ENCODE measurements at regions not wholly inside any gene's neighbourhood (a gene's known extent, or its start where the extent isn't known, plus 50 kb on each side); places are given as distances from the start of the nearest gene placed in this dataset.
A peak's percentile ranks its signal among the peaks of the same experiment; 100 is the strongest.

DNA sequence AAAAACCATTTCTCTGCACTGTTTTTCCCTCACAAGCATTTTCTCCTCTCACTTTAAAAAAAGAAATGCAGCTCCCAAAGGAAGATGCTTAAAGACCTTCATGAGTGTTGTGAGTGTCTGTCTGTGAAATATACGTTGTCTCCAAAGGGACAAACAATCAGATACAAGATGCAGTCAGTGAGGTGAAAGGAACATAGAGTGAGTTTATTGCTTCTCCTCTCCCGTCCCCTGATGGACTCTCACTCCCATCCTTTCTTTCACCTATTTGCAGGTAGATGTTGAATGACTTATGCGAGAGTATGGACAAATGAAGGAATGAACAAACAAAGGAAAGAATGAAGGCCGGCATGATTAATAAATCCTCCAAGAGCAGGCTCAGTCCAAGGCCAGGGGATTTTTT is 561.2 kb upstream of the DIPK2B start:
- H3K9me3 ChIP-seq (ENCODE audit: control insufficient read depth, insufficient read depth, low read depth, low read length), result no peaks in the 10 kb centered on the region
- no peak overlapping the region for H3K27ac ChIP-seq (ENCODE audit: low read length)
- ATAC-seq (no peak), DNase-seq (ENCODE audit: low read depth, low spot score) (no peak)
- in situ Hi-C loops (cut with HindIII; ENCODE audit: low pct_unique_long_range_greater_than_20kb, low sequenced_read_pairs) (no loop called here), intact Hi-C loops (cut with micrococcal nuclease; ENCODE audit: unreplicated experiment) (no loop called here)
- H3K4me3 ChIP-seq (ENCODE audit: low read depth in 2 of 2, low read length in 2 of 2), result no peak overlapping the region
- BruUV-seq (replicated peaks), result no TSS peak
- peaks cover 6% of the 10 kb centered on the region; the same call in 1 of the 2 replicates for H3K36me3 ChIP-seq (ENCODE audit: control insufficient read depth, insufficient read depth, low read length)
- no peak for TF ChIP-seq TCF7L2 (IDR thresholded peaks at IDR 0.05; ENCODE audit: low read depth, low read length)
- TF ChIP-seq, protein P1, sequence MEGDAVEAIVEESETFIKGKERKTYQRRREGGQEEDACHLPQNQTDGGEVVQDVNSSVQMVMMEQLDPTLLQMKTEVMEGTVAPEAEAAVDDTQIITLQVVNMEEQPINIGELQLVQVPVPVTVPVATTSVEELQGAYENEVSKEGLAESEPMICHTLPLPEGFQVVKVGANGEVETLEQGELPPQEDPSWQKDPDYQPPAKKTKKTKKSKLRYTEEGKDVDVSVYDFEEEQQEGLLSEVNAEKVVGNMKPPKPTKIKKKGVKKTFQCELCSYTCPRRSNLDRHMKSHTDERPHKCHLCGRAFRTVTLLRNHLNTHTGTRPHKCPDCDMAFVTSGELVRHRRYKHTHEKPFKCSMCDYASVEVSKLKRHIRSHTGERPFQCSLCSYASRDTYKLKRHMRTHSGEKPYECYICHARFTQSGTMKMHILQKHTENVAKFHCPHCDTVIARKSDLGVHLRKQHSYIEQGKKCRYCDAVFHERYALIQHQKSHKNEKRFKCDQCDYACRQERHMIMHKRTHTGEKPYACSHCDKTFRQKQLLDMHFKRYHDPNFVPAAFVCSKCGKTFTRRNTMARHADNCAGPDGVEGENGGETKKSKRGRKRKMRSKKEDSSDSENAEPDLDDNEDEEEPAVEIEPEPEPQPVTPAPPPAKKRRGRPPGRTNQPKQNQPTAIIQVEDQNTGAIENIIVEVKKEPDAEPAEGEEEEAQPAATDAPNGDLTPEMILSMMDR (IDR thresholded peaks at IDR 0.05), result no peak
- TF ChIP-seq SIN3A (IDR thresholded peaks at IDR 0.05; ENCODE audit: borderline replicate concordance, insufficient read depth, low read depth, low read length), result no peak
- TF ChIP-seq, protein P2, sequence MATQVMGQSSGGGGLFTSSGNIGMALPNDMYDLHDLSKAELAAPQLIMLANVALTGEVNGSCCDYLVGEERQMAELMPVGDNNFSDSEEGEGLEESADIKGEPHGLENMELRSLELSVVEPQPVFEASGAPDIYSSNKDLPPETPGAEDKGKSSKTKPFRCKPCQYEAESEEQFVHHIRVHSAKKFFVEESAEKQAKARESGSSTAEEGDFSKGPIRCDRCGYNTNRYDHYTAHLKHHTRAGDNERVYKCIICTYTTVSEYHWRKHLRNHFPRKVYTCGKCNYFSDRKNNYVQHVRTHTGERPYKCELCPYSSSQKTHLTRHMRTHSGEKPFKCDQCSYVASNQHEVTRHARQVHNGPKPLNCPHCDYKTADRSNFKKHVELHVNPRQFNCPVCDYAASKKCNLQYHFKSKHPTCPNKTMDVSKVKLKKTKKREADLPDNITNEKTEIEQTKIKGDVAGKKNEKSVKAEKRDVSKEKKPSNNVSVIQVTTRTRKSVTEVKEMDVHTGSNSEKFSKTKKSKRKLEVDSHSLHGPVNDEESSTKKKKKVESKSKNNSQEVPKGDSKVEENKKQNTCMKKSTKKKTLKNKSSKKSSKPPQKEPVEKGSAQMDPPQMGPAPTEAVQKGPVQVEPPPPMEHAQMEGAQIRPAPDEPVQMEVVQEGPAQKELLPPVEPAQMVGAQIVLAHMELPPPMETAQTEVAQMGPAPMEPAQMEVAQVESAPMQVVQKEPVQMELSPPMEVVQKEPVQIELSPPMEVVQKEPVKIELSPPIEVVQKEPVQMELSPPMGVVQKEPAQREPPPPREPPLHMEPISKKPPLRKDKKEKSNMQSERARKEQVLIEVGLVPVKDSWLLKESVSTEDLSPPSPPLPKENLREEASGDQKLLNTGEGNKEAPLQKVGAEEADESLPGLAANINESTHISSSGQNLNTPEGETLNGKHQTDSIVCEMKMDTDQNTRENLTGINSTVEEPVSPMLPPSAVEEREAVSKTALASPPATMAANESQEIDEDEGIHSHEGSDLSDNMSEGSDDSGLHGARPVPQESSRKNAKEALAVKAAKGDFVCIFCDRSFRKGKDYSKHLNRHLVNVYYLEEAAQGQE (IDR thresholded peaks at IDR 0.05; ENCODE audit: insufficient read depth in 1 of 2, low read depth in 2 of 2, low read length in 1 of 2), result no peak
- no peak for TF ChIP-seq POLR2AphosphoS5 (IDR thresholded peaks at IDR 0.05; ENCODE audit: low read depth, low read length)
- H3K27me3 ChIP-seq (ENCODE audit: control insufficient read depth, insufficient read depth, low read length), result no peaks in the 10 kb centered on the region
- POLR2A ChIA-PET, result no interaction called here
- H3K4me1 ChIP-seq (ENCODE audit: control insufficient read depth, insufficient read depth, low read length), result peaks cover 31% of the 10 kb centered on the region
- CTCF ChIA-PET, result no interaction called here

DNA sequence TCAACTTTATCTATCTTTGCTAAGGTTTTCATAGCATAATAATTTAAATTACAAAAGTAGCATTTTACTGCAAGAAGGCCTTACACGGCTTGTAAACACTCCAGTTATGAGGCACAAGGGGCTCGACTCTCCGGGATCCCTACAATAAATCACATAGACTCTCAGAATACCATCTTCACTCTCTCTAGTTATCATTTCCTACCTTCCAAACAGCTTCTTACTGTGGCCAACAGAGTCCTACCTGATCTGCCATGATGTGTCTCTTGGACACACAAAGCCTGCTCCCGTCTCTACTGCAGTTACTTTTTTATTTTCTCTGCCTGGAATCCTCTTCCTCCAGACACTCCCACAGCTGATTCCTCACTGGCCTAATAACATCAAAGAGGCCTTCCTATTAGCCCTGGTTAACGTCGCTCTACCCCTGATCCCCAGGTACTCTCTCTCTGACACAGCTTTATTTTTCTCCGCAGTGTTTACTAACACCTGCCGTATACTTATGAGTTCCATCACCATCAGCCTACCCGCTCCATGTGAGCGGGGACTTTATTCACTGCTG is 559.6 kb upstream of the DIPK2B start:
- peaks cover 6% of the 10 kb centered on the region; the same call in 1 of the 2 replicates for H3K36me3 ChIP-seq (ENCODE audit: control insufficient read depth, insufficient read depth, low read length)
- H3K27ac ChIP-seq (ENCODE audit: low read length), result 0 out of 2 replicates have a peak overlapping the region, but pooled peaks have one; percentile 3
- in situ Hi-C loops (cut with HindIII; ENCODE audit: low pct_unique_long_range_greater_than_20kb, low sequenced_read_pairs) (no loop called here), intact Hi-C loops (cut with micrococcal nuclease; ENCODE audit: unreplicated experiment) (no loop called here)
- H3K4me3 ChIP-seq (ENCODE audit: low read depth in 2 of 2, low read length in 2 of 2), result no peak overlapping the region
- CTCF ChIA-PET, result no interaction called here
- H3K4me1 ChIP-seq (ENCODE audit: control insufficient read depth, insufficient read depth, low read length), result peaks cover 26% of the 10 kb centered on the region
- no TSS peak for BruUV-seq (replicated peaks)
- no peaks in the 10 kb centered on the region for H3K27me3 ChIP-seq (ENCODE audit: control insufficient read depth, insufficient read depth, low read length)
- ATAC-seq (no peak), DNase-seq (ENCODE audit: low read depth, low spot score) (no peak)
- POLR2A ChIA-PET, result no interaction called here
- H3K9me3 ChIP-seq (ENCODE audit: control insufficient read depth, insufficient read depth, low read depth, low read length), result no peaks in the 10 kb centered on the region
- TF ChIP-seq TCF7L2 (IDR thresholded peaks at IDR 0.05; ENCODE audit: low read depth, low read length) (no peak), SIN3A (IDR thresholded peaks at IDR 0.05; ENCODE audit: borderline replicate concordance, insufficient read depth, low read depth, low read length) (no peak), POLR2AphosphoS5 (IDR thresholded peaks at IDR 0.05; ENCODE audit: low read depth, low read length) (no peak)
- TF ChIP-seq, protein P1 (IDR thresholded peaks at IDR 0.05), result no peak
- TF ChIP-seq, protein P2 (IDR thresholded peaks at IDR 0.05; ENCODE audit: insufficient read depth in 1 of 2, low read depth in 2 of 2, low read length in 1 of 2), result no peak

Measured in Panc1 (cell line).